H9 (cell line): ENCODE measurements at regions not wholly inside any gene's neighbourhood (a gene's known extent, or its start where the extent isn't known, plus 50 kb on each side); places are given as distances from the start of the nearest gene placed in this dataset.

Experiments
- DNase-seq: peaks from one replicate; pipeline ENCODE4 v3.0.0-alpha.2; 2017
- H2AFZ ChIP-seq: one replicate; pipeline ENCODE4 v1.6.1; 2013; ENCODE audit warnings: mild to moderate bottlenecking, low read length, control low read depth, moderate library complexity
- H2AK5ac ChIP-seq: 2 replicates; pipeline ENCODE4 v1.6.1; 2013; ENCODE audit warnings: low read length, control low read depth, mixed read lengths; ENCODE audit not compliant: insufficient read length
- H2BK120ac ChIP-seq: one replicate; pipeline ENCODE4 v1.6.1; 2013; ENCODE audit warnings: low read depth, mild to moderate bottlenecking, low read length, control low read depth, inconsistent platforms; ENCODE audit not compliant: poor library complexity, severe bottlenecking
- H2BK12ac ChIP-seq: 2 replicates; pipeline ENCODE4 v1.6.1; 2013; ENCODE audit warnings: low read length, control low read depth, mixed read lengths, low read depth; ENCODE audit not compliant: insufficient read length
- H2BK15ac ChIP-seq: 2 replicates; pipeline ENCODE4 v1.6.1; 2013; ENCODE audit warnings: low read depth, low read length, control low read depth
- H2BK20ac ChIP-seq: one replicate; pipeline ENCODE4 v1.6.1; 2013; ENCODE audit warnings: low read depth, mild to moderate bottlenecking, low read length, control low read depth, inconsistent platforms; ENCODE audit not compliant: poor library complexity, severe bottlenecking
- H2BK5ac ChIP-seq: 2 replicates; pipeline ENCODE4 v1.6.1; 2013; ENCODE audit warnings: low read length, control low read depth, mixed read lengths; ENCODE audit not compliant: insufficient read length
- H3K14ac ChIP-seq: 2 replicates; pipeline ENCODE4 v1.6.1; 2013; ENCODE audit warnings: low read length, control low read depth; ENCODE audit not compliant: insufficient read depth
- H3K18ac ChIP-seq: 2 replicates; pipeline ENCODE4 v1.6.1; 2013; ENCODE audit warnings: low read depth, mild to moderate bottlenecking, mixed read lengths, low read length, control low read depth; ENCODE audit not compliant: insufficient read length
- H3K23ac ChIP-seq: 2 replicates; pipeline ENCODE4 v1.6.1; 2013; ENCODE audit warnings: low read length, control low read depth, mixed read lengths, low read depth; ENCODE audit not compliant: insufficient read length
- H3K23me2 ChIP-seq: 2 replicates; pipeline ENCODE4 v1.6.1; 2013; ENCODE audit warnings: low read depth, mild to moderate bottlenecking, mixed read lengths, low read length, control low read depth; ENCODE audit not compliant: insufficient read length, poor library complexity, severe bottlenecking
- H3K27ac ChIP-seq: 2 replicates; pipeline ENCODE4 v1.5.1; 2013; ENCODE audit warnings: low read length, control low read depth, mixed read lengths, low read depth; ENCODE audit not compliant: insufficient read length
- H3K27me3 ChIP-seq: 2 replicates; pipeline ENCODE4 v1.6.1; 2013; ENCODE audit warnings: low read length, control low read depth, inconsistent platforms; ENCODE audit not compliant: insufficient read depth
- H3K4ac ChIP-seq: 2 replicates; pipeline ENCODE4 v1.6.1; 2013; ENCODE audit warnings: low read depth, mild to moderate bottlenecking, control low read depth, inconsistent platforms, low read length, moderate library complexity
- H3K4me1 ChIP-seq: 2 replicates; pipeline ENCODE4 v1.6.1; 2013; ENCODE audit warnings: low read length, control low read depth, inconsistent platforms; ENCODE audit not compliant: insufficient read depth
- H3K4me2 ChIP-seq: 2 replicates; pipeline ENCODE4 v1.6.1; 2013; ENCODE audit warnings: low read length, control low read depth, mixed read lengths; ENCODE audit not compliant: insufficient read length, insufficient read depth
- H3K56ac ChIP-seq: 2 replicates; pipeline ENCODE4 v1.6.1; 2013; ENCODE audit warnings: low read depth, mild to moderate bottlenecking, mixed read lengths, low read length, control low read depth; ENCODE audit not compliant: insufficient read length
- H3K79me1 ChIP-seq: 2 replicates; pipeline ENCODE4 v1.6.1; 2013; ENCODE audit warnings: low read depth, mild to moderate bottlenecking, moderate library complexity, low read length, control low read depth, inconsistent platforms; ENCODE audit not compliant: insufficient read depth, poor library complexity, severe bottlenecking
- H3K79me2 ChIP-seq: 2 replicates; pipeline ENCODE4 v1.6.1; 2013; ENCODE audit warnings: low read length, control low read depth, inconsistent platforms; ENCODE audit not compliant: insufficient read depth
- H3K9ac ChIP-seq: 2 replicates; pipeline ENCODE4 v1.6.1; 2013; ENCODE audit warnings: low read length, control low read depth, mixed read lengths; ENCODE audit not compliant: insufficient read length; ENCODE audit errors: extremely low read depth
- H3K9me3 ChIP-seq: one replicate; pipeline ENCODE4 v1.6.1; 2013; ENCODE audit warnings: low read depth, low read length, inconsistent platforms; ENCODE audit not compliant: control insufficient read depth
- H3T11ph ChIP-seq: one replicate; pipeline ENCODE4 v1.6.1; 2013; ENCODE audit warnings: mild to moderate bottlenecking, low read length, control low read depth, inconsistent platforms
- H4K20me1 ChIP-seq: one replicate; pipeline ENCODE4 v1.6.1; 2013; ENCODE audit not compliant: control insufficient read depth, insufficient read length, insufficient read depth
- H4K5ac ChIP-seq: 2 replicates; pipeline ENCODE4 v1.6.1; 2013; ENCODE audit warnings: low read depth, mild to moderate bottlenecking, mixed read lengths, low read length, control low read depth; ENCODE audit not compliant: insufficient read length
- H4K8ac ChIP-seq: replicated peaks from 2 replicates; pipeline ENCODE4 v1.6.1; 2013; ENCODE audit warnings: low read length, control low read depth, mixed read lengths, low read depth; ENCODE audit not compliant: insufficient read length
- H4K91ac ChIP-seq: 2 replicates; pipeline ENCODE4 v1.6.1; 2013; ENCODE audit warnings: low read depth, mild to moderate bottlenecking, moderate library complexity, mixed read lengths, low read length, control low read depth; ENCODE audit not compliant: insufficient read length
- H3K27ac Mint-ChIP-seq, 3 experiments: 2 replicates in 2 of 3; 3 replicates in 1 of 3; pipeline ENCODE4 v1.8.0; 2020 to 2021; ENCODE audit warnings: mixed read lengths in 3 of 3, mild to moderate bottlenecking in 1 of 3, moderate library complexity in 1 of 3
- H3K27me3 Mint-ChIP-seq: 2 replicates; pipeline ENCODE4 v1.8.0; 2021; ENCODE audit warnings: low read depth, mild to moderate bottlenecking, moderate library complexity, mixed read lengths
- H3K36me3 Mint-ChIP-seq, 3 experiments: 2 replicates in 2 of 3; 3 replicates in 1 of 3; pipeline ENCODE4 v1.8.0; 2020 to 2021; ENCODE audit warnings: low read depth in 3 of 3, mixed read lengths in 3 of 3; ENCODE audit not compliant: insufficient read depth in 1 of 3
- H3K4me1 Mint-ChIP-seq, 2 experiments: 2 replicates each; pipeline ENCODE4 v1.8.0; 2020; ENCODE audit warnings: mixed read lengths in 2 of 2
- H3K4me3 Mint-ChIP-seq, 2 experiments: 2 replicates in 1 of 2; 3 replicates in 1 of 2; pipeline ENCODE4 v1.8.0; 2020 to 2021; ENCODE audit warnings: mild to moderate bottlenecking in 2 of 2, mixed read lengths in 2 of 2, moderate library complexity in 1 of 2
- H3K9me3 Mint-ChIP-seq, 2 experiments: 2 replicates in 1 of 2; 3 replicates in 1 of 2; pipeline ENCODE4 v1.8.0; 2020; ENCODE audit warnings: mild to moderate bottlenecking in 2 of 2, mixed read lengths in 2 of 2, moderate library complexity in 1 of 2
- CTCF ChIP-seq: fragments of 200-600 bp; sonication (generic); conservative IDR thresholded peaks from 3 replicates; pipeline ENCODE4 v1.8.0; 2021; ENCODE audit warnings: antibody characterized with exemption, mild to moderate bottlenecking
- WGBS: extraction: QIAGEN DNeasy Blood & Tissue Kit; methylation state at CpG from one replicate; pipeline ENCODE4 v1.1.7; 2013; ENCODE audit warnings: missing lambda C conversion rate, low lambda C conversion rate, mixed read lengths; ENCODE audit not compliant: insufficient read length; ENCODE audit errors: extremely low coverage; 5-methylcytosine and 5-hydroxymethylcytosine counted together

DNA sequence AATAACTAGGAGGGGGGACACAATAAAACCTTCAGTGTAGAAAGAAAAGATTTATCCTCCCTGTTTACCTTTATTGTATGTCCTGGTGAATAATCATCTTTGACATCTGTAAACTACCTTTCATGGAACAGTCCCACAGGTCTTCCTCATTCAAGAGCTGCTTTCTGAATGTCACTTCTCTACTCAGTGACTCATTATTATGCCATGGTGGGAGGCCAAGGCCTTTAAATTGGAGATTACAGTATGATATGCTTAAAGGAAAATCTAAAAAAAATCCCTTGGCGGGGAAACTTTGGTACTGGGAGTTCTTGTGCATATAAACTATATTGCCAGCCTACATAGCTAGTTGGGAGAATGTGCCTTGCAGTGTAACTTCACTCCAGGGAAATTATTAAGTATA is 713.0 kb downstream of the TDRD15 start:
- no CpG with 5 or more reads among the region's 1 CpG for WGBS
- H3K27ac Mint-ChIP-seq: no peak overlapping the region
- no peaks in the 10 kb centered on the region; the same call in 1 of the 2 replicates for H3K27me3 Mint-ChIP-seq
- Histone ChIP-seq H3K18ac (no peak overlapping the region), H3K9ac (no peak overlapping the region), H4K91ac (no peak overlapping the region), H2AFZ (no peak overlapping the region), H3K56ac (no peak overlapping the region), H3K4me1 (peaks cover 2% of the 10 kb centered on the region; the same call in 1 of the 2 replicates), H3K79me2 (no peaks in the 10 kb centered on the region), H4K5ac (no peak overlapping the region), H3K23ac (no peak overlapping the region), H2BK20ac (no peak overlapping the region), H3K14ac (no peak overlapping the region), H3K9me3 (no peaks in the 10 kb centered on the region), H2BK15ac (no peak overlapping the region), H4K20me1 (no peaks in the 10 kb centered on the region), H4K8ac (no peak overlapping the region), H3T11ph (no peak overlapping the region), H3K79me1 (no peaks in the 10 kb centered on the region), H3K4me2 (no peak overlapping the region), H3K23me2 (no peaks in the 10 kb centered on the region), H2BK5ac (no peak overlapping the region), H2BK120ac (no peak overlapping the region), H3K27me3 (no peaks in the 10 kb centered on the region), H3K27ac (no peak overlapping the region), H2AK5ac (no peak overlapping the region), H2BK12ac (no peak overlapping the region), H3K4ac (no peak overlapping the region)
- peaks cover 23 to 26% of the 10 kb centered on the region in 2 experiments for H3K4me1 Mint-ChIP-seq
- no peaks in the 10 kb centered on the region; a peak in 1 of 7 replicates for H3K36me3 Mint-ChIP-seq
- no peak overlapping the region for H3K4me3 Mint-ChIP-seq
- no peak for TF ChIP-seq CTCF
- DNase-seq: no peak
- H3K9me3 Mint-ChIP-seq: no peaks in the 10 kb centered on the region
